GM12892 (cell line): ENCODE measurements at regions not wholly inside any gene's neighbourhood (a gene's known extent, or its start where the extent isn't known, plus 50 kb on each side); places are given as distances from the start of the nearest gene placed in this dataset.

Experiments used
- DNase-seq: peaks from one replicate; pipeline ENCODE4 v3.0.0; 2011; ENCODE audit not compliant: insufficient read length
- FAIRE-seq: peaks from 2 replicates; lab custom pipeline; 2011; peaks lifted over from hg19 to GRCh38; lab: Jason Lieb, UNC
- POLR2A ChIP-seq: IDR thresholded peaks from 2 replicates; pipeline ENCODE4 v1.6.1; 2011; ENCODE audit warnings: low read depth, low read length, control low read depth
- POLR2AphosphoS5 ChIP-seq: IDR thresholded peaks from 2 replicates; pipeline ENCODE4 v1.6.1; 2011; ENCODE audit warnings: low read depth, low read length, control low read depth
- TAF1 ChIP-seq: IDR thresholded peaks from 2 replicates; pipeline ENCODE4 v1.6.1; 2011; ENCODE audit warnings: low read depth, mild to moderate bottlenecking, control low read depth, low read length, borderline replicate concordance

- DNase-seq (no peak), FAIRE-seq (no peak)
- no peak for TF ChIP-seq TAF1
- no peak for TF ChIP-seq POLR2A
- TF ChIP-seq POLR2AphosphoS5, result no peak
Observed at GRCh38 chr2:220455351-220455990, 828.0 kb downstream of the SLC4A3 start.

- TF ChIP-seq POLR2A (no peak), TAF1 (no peak), POLR2AphosphoS5 (no peak)
- DNase-seq, result no peak
- no peak for FAIRE-seq
Observed at GRCh38 chr2:220458051-220458450, 830.6 kb downstream of the SLC4A3 start.

- TF ChIP-seq POLR2A, result no peak
- no peak for TF ChIP-seq TAF1
- no peak for TF ChIP-seq POLR2AphosphoS5
- FAIRE-seq (no peak), DNase-seq (no peak)
Observed at GRCh38 chr2:220460257-220460985, 833.0 kb downstream of the SLC4A3 start.

GRCh38 chr2:220463876-220464275, 836.4 kb downstream of the SLC4A3 start:
- TF ChIP-seq POLR2AphosphoS5 (no peak), POLR2A (no peak), TAF1 (no peak)
- FAIRE-seq (no peak), DNase-seq (no peak)

GRCh38 chr2:220465700-220466099, 838.3 kb downstream of the SLC4A3 start:
- no peak for TF ChIP-seq TAF1
- no peak for TF ChIP-seq POLR2AphosphoS5
- TF ChIP-seq POLR2A, result no peak
- DNase-seq (no peak), FAIRE-seq (no peak)

GRCh38 chr2:220466251-220466691, 838.8 kb downstream of the SLC4A3 start:
- no peak for FAIRE-seq
- TF ChIP-seq POLR2AphosphoS5 (no peak), TAF1 (no peak), POLR2A (no peak)
- no peak for DNase-seq

- DNase-seq, result no peak
- TF ChIP-seq POLR2A (no peak), POLR2AphosphoS5 (no peak), TAF1 (no peak)
- FAIRE-seq, result no peak
Observed at GRCh38 chr2:220469201-220469600, 841.8 kb downstream of the SLC4A3 start.

GRCh38 chr2:220473611-220474010, 846.2 kb downstream of the SLC4A3 start:
- DNase-seq (no peak), FAIRE-seq (no peak)

GRCh38 chr2:220476877-220477276, 849.4 kb downstream of the SLC4A3 start:
- DNase-seq (no peak), FAIRE-seq (no peak)
- TF ChIP-seq POLR2AphosphoS5, result no peak
- no peak for TF ChIP-seq POLR2A
- no peak for TF ChIP-seq TAF1

More at GRCh38 chr2:220473611-220474010, 846.2 kb downstream of the SLC4A3 start:
- TF ChIP-seq TAF1, result no peak
- TF ChIP-seq POLR2A, result no peak
- no peak for TF ChIP-seq POLR2AphosphoS5

- FAIRE-seq (no peak), DNase-seq (no peak)
- TF ChIP-seq TAF1 (no peak), POLR2A (no peak), POLR2AphosphoS5 (no peak)
Observed at GRCh38 chr2:220478305-220479058, 851.1 kb downstream of the SLC4A3 start.

GRCh38 chr2:220482716-220483115, 855.3 kb downstream of the SLC4A3 start:
- no peak for FAIRE-seq

More at GRCh38 chr2:220482716-220483115, 855.3 kb downstream of the SLC4A3 start:
- no peak for TF ChIP-seq POLR2AphosphoS5
- no peak for TF ChIP-seq TAF1
- TF ChIP-seq POLR2A, result no peak
- DNase-seq, result no peak
